Activated CD4-positive, alpha-beta T cell treated with anti-CD3 and anti-CD28 coated beads, Interleukin-2, Interleukin-4, amounts not matched to agents 100 ng/mL and 50 ng/mL, durations not matched to agents 16 hours and 8 hours (primary cell): ENCODE measurements at regions not wholly inside any gene's neighbourhood (a gene's known extent, or its start where the extent isn't known, plus 50 kb on each side); places are given as distances from the start of the nearest gene placed in this dataset.

Experiments
- DNase-seq: peaks from one replicate; pipeline ENCODE4 v3.0.0-alpha.2; 2020; ENCODE audit warnings: low spot score

DNA sequence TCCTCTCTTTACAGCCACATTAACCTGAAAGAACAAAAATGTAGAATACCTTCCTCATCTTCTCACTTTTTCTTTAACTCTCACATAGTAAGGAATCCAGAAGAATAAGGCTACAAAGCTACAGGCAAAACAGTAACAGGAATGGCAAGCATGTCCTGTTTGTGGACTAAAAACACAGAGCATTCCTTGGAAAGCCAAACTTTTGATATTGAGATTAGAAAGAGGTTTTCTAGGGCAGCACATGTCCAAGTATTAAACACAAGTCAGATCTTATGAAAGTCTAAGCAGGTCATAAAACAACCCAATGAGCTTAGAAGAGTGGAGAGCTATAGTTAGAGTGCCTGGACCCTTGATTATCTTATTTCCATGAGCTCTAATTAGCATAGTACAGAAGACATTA, 58.2 kb upstream of the FAM9C start:
- DNase-seq = no peak

DNA sequence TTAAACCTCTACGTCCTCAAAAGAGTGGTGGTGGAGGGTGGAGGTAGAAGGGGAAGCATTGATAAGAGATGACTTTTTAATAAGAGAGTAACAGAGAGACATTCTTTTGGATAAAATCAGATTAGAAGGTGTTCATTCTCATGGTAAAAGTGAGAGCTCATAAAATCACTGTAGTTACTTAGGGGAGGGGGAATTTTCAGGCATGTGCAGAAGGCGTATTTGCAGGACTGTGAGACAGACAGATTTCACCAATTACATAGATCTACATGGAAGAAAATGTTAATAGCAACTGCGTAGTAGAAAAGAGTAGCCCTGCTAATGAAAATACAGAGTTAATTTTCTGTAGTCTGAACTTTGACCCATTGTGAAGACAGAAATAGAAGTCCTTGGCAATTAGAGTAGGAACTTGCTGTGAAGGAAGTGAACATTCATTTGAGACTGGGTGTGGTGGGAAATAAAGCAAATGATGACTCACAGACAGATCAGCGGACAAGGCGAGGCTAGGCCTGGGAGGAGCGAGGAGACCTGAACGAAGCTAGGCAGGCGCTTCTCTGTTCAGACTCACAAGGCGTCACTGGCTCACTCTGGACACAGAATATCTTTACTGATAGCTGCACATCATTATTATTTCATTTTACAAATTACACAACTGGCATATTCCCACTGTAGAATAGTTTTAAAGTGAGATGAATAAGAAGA, 57.2 kb upstream of the FAM9C start:
- DNase-seq = peak; percentile 72

DNA sequence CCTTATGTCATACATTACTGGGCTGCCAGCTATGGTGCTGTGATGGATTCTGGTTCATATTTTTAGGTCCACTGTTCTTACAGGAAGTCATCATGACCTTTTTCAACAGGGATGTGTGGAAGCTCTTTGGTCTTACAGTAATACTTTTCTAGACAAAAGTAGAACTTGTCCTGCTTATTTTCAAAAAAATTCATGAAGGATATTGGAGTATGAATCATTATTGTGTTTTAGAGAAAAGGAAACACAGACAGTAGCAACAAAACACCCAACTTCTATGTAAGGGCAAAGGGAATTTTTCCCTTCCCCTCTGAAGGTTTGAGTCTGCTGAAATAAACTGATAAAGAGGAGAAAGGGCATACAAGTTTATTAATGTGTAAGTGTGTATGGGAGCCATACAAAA, 54.7 kb upstream of the FAM9C start:
- DNase-seq = no peak

DNA sequence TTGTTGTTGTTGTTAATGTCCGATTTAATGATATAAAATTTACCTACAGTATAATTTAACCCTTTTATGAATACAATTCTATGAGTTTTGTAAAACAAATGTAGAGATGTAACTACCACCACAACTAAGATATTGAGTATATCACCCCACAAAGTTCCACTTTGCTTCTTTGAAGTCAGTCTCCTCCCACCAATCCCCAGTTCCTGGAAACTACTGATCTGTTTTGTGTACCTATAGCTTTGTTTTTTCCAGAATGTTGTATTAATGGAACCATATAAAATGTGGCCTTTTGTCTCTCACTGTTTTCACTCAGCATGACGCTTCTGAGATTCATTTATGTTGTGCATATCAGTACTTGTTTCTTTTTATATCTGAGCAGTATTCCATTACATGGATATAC, 52.3 kb upstream of the FAM9C start:
- DNase-seq = no peak

DNA sequence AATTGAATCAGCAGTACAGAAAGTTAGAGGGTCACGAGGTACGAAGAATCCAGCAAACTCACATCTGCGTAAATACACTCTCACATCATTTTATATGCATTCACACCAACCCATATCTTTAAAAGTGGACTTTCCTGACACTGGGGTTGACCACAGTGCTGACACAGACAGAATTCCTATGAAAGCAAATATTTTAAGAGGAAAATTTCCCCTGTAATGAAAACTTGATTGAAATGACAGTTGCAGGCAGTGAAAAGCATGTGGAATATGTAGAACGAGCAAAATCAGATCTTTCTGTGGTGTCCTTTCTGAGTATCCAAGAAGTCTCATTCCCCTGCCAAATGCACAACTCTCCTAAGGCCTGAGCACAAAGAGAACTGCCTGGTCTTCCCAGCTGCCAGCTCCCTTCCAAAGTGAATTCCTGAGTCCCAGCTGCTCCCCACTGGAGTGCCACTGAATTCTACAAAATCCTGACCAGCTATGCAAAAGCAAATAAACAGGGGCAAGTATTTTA, 50.5 kb upstream of the FAM9C start:
- no peak for DNase-seq

DNA sequence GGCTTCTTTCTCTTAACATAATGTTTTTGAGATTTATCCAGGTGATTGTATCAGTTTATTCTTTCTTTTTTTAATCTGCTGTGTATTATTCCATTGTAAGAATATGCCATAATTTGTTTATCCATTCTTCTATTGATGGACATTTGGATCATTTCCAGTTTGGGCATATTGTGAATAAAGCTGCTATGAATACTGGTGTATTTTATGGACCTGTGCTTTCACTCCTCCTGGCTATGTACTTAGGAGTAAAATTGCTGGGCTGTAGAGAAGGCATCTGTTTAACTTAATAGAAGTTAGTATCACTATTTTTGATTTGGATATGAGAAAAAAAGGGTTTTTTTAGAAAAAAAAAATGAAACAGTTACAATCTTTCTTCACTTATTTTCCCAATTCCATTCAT, 50.0 kb upstream of the FAM9C start:
- DNase-seq = no peak
